Endothelial cell of umbilical vein (primary cell): ENCODE measurements at regions not wholly inside any gene's neighbourhood (a gene's known extent, or its start where the extent isn't known, plus 50 kb on each side); places are given as distances from the start of the nearest gene placed in this dataset.

ENCODE experiments used
- BruUV-seq: library from RNA; stranded (reverse); fragments of 400-500 nt; replicated peaks from 2 replicates; lab custom pipeline; 2021; lab: Mats Ljungman, UMichigan
- CTCF ChIA-PET: fragments of 300-600, 350-600 bp; sonication (Branson Sonifier 250); formaldehyde crosslinking; loops from one replicate; lab custom pipeline; 2021; ENCODE audit warnings: antibody characterized with exemption, inconsistent platforms; lab: Charles Lee
- POLR2A ChIA-PET: fragments of 300-600, 350-600 bp; sonication (Branson Sonifier 250); formaldehyde crosslinking; loops from one replicate; lab custom pipeline; 2021; ENCODE audit warnings: antibody characterized with exemption, inconsistent platforms; lab: Charles Lee
- DNase-seq: peaks from one replicate; pipeline ENCODE4 v3.0.0-alpha.2; 2011; ENCODE audit warnings: low read depth, low spot score
- FAIRE-seq: peaks from 2 replicates; lab custom pipeline; 2011; peaks lifted over from hg19 to GRCh38; lab: Jason Lieb, UNC
- H2AFZ ChIP-seq: 2 replicates; pipeline ENCODE4 v1.6.0; 2012; ENCODE audit warnings: low read depth, low read length, control low read depth, inconsistent platforms
- H3K27ac ChIP-seq: 2 replicates; pipeline ENCODE4 v1.5.1; 2011; ENCODE audit warnings: low read depth, mild to moderate bottlenecking, control low read depth, low read length, moderate library complexity; ENCODE audit not compliant: insufficient read depth
- H3K27me3 ChIP-seq, 2 experiments: 2 replicates each; pipeline versions ENCODE4 v1.6.0 to v1.6.1; 2011; ENCODE audit warnings: low read length in 2 of 2, mixed read lengths in 1 of 2; ENCODE audit not compliant: control insufficient read depth in 2 of 2, insufficient read depth in 2 of 2
- H3K36me3 ChIP-seq, 2 experiments: 2 replicates in 1 of 2; 3 replicates in 1 of 2; pipeline ENCODE4 v1.5.1; 2011; ENCODE audit warnings: low read length in 2 of 2, mild to moderate bottlenecking in 1 of 2, moderate library complexity in 1 of 2; ENCODE audit not compliant: control insufficient read depth in 2 of 2, insufficient read depth in 2 of 2; ENCODE audit errors: extremely low read depth in 1 of 2
- H3K4me1 ChIP-seq: 3 replicates; pipeline ENCODE4 v1.5.1; 2011; ENCODE audit warnings: mild to moderate bottlenecking, low read length; ENCODE audit not compliant: control insufficient read depth, insufficient read depth; ENCODE audit errors: extremely low read depth
- H3K4me2 ChIP-seq: 2 replicates; pipeline ENCODE4 v1.6.1; 2011; ENCODE audit warnings: low read length, control low read depth, mixed read lengths; ENCODE audit not compliant: insufficient read depth
- H3K4me3 ChIP-seq, 3 experiments: fragments of 200-600 bp in 1 of 3; sonication (generic), shearing (Covaris generic) in 1 of 3; replicated peaks in 1 of 3; 2 replicates each; pipeline ENCODE4 v1.5.1; 2011 to 2016; ENCODE audit warnings: control low read depth in 3 of 3, low read length in 3 of 3, mild to moderate bottlenecking in 2 of 3, inconsistent platforms in 1 of 3, low read depth in 1 of 3, moderate library complexity in 1 of 3; ENCODE audit not compliant: insufficient read depth in 1 of 3
- H3K79me2 ChIP-seq: 2 replicates; pipeline ENCODE4 v1.6.0; 2012; ENCODE audit warnings: low read length, inconsistent platforms; ENCODE audit not compliant: control insufficient read depth, insufficient read depth
- H3K9ac ChIP-seq: replicated peaks from 2 replicates; pipeline ENCODE3; 2011; ENCODE audit warnings: low read length, control low read depth; ENCODE audit not compliant: insufficient read depth; ENCODE audit errors: extremely low read depth
- H3K9me1 ChIP-seq: replicated peaks from 3 replicates; pipeline ENCODE4 v1.6.0; 2011; ENCODE audit warnings: mild to moderate bottlenecking, low read length; ENCODE audit not compliant: control insufficient read depth, insufficient read depth; ENCODE audit errors: extremely low read depth
- H3K9me3 ChIP-seq: replicated peaks from 2 replicates; pipeline ENCODE4 v1.5.1; 2012; ENCODE audit warnings: low read length, inconsistent platforms; ENCODE audit not compliant: control insufficient read depth, insufficient read depth
- H4K20me1 ChIP-seq: replicated peaks from 2 replicates; pipeline ENCODE3; 2011; ENCODE audit warnings: mild to moderate bottlenecking, low read length; ENCODE audit not compliant: control insufficient read depth, insufficient read depth; ENCODE audit errors: extremely low read depth
- EZH2 ChIP-seq: IDR thresholded peaks from 2 replicates; pipeline ENCODE4 v1.6.1; 2012; ENCODE audit warnings: borderline replicate concordance, low read depth, mild to moderate bottlenecking, moderate library complexity, low read length, inconsistent platforms; ENCODE audit not compliant: severe bottlenecking
- FOS ChIP-seq: IDR thresholded peaks from 2 replicates; pipeline ENCODE4 v1.6.1; 2011; ENCODE audit warnings: mild to moderate bottlenecking, low read length, moderate library complexity, borderline replicate concordance; ENCODE audit not compliant: insufficient read depth
- JUN ChIP-seq: IDR thresholded peaks from 2 replicates; pipeline ENCODE4 v1.6.1; 2011; ENCODE audit warnings: borderline replicate concordance, low read depth; ENCODE audit not compliant: insufficient read length, insufficient read depth
- MYC ChIP-seq: IDR thresholded peaks from one replicate; pipeline ENCODE4 v1.6.1; 2011; ENCODE audit warnings: mild to moderate bottlenecking, low read depth, low read length
- POLR2A ChIP-seq: IDR thresholded peaks from 2 replicates; pipeline ENCODE4 v1.6.1; 2012; ENCODE audit warnings: low read depth, mild to moderate bottlenecking, control low read depth, low read length
- POLR2AphosphoS5 ChIP-seq: IDR thresholded peaks from 2 replicates; pipeline ENCODE4 v1.6.1; 2012; ENCODE audit warnings: low read depth, mild to moderate bottlenecking, control low read depth, low read length, moderate library complexity; ENCODE audit not compliant: insufficient read depth
- dilution Hi-C: fragments of 300-500 bp; cut with MboI; formaldehyde crosslinking; loops from one replicate; pipeline ENCODE4 v1.15.0; 2019; ENCODE audit warnings: low sequenced_read_pairs; ENCODE audit not compliant: extremely low pct_ligation_motif_present
- intact Hi-C: fragments of 100-400 bp; cut with micrococcal nuclease; formaldehyde crosslinking; loops from one replicate; pipeline ENCODE4 v1.10.0; 2022
- TF ChIP-seq, protein P1 (sequence below), 2 donors: IDR thresholded peaks; 1 replicate in 1 of 2; 2 replicates in 1 of 2; pipeline ENCODE4 v1.5.1; 2011; ENCODE audit warnings: low read length in 2 of 2, mild to moderate bottlenecking in 2 of 2, moderate library complexity in 2 of 2, control low read depth in 1 of 2, inconsistent platforms in 1 of 2, low read depth in 1 of 2; ENCODE audit not compliant: insufficient read depth in 1 of 2; ENCODE audit errors: extremely low read depth in 1 of 2
- TF ChIP-seq, protein P2 (sequence below): IDR thresholded peaks from 2 replicates; pipeline ENCODE4 v1.6.1; 2011; ENCODE audit not compliant: insufficient read depth, insufficient read length

DNA sequence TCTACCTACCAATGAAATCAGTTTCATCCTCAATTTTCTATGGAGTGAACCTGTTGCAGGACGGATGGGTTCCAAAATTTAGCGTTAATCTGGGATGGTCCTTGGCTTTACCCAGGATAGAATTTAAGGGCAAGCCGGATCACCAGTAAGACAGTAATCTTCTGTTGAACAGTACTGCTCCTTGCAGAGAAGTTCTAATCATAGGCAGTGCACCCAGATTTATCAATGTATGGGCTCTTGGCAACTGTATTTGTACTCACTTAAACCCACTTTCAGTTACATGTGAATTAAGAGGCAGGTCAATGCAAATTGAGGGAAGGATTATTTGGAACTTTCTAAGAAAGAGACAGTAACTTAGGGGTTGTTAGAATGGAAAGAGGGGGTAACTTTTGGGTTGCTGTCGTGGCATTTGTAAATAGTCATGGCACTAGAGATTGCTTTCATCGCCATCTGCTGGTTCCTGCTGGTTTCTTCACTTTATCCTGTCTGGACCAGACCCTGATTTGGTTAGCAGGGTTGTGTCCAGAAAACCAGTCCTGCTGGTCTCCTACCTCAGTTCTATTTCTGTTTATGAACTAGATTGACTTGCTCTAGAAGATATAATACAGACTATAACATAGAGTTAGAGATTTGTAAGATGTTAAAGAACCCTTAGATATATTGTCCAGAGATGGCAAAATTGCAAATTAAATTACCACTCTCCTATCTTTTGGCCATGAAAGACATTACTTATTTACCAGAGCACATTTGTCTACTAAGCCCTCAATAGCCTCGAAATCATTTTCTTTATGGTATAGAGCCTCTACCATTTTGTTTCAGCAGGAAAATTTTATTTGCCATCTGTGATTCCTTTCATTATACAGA, 646.3 kb downstream of the UTRN start:
- H3K9me3 ChIP-seq: no peaks in the 10 kb centered on the region
- TF ChIP-seq, protein P1, sequence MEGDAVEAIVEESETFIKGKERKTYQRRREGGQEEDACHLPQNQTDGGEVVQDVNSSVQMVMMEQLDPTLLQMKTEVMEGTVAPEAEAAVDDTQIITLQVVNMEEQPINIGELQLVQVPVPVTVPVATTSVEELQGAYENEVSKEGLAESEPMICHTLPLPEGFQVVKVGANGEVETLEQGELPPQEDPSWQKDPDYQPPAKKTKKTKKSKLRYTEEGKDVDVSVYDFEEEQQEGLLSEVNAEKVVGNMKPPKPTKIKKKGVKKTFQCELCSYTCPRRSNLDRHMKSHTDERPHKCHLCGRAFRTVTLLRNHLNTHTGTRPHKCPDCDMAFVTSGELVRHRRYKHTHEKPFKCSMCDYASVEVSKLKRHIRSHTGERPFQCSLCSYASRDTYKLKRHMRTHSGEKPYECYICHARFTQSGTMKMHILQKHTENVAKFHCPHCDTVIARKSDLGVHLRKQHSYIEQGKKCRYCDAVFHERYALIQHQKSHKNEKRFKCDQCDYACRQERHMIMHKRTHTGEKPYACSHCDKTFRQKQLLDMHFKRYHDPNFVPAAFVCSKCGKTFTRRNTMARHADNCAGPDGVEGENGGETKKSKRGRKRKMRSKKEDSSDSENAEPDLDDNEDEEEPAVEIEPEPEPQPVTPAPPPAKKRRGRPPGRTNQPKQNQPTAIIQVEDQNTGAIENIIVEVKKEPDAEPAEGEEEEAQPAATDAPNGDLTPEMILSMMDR (IDR thresholded peaks at IDR 0.05; ENCODE audit: extremely low read depth in 1 of 2, insufficient read depth in 1 of 2, low read depth in 1 of 2, low read length in 2 of 2): peak; percentile 47 to 68
- TF ChIP-seq POLR2AphosphoS5 (no peak), POLR2A (no peak), MYC (no peak), FOS (no peak), JUN (no peak), EZH2 (no peak)
- TF ChIP-seq, protein P2, sequence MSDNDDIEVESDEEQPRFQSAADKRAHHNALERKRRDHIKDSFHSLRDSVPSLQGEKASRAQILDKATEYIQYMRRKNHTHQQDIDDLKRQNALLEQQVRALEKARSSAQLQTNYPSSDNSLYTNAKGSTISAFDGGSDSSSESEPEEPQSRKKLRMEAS: no peak
- H4K20me1 ChIP-seq: no peaks in the 10 kb centered on the region
- FAIRE-seq (peak; percentile 74), DNase-seq (peak; percentile 34)
- H3K27me3 ChIP-seq: no peaks in the 10 kb centered on the region
- no peak overlapping the region for H3K4me2 ChIP-seq
- no peaks in the 10 kb centered on the region for H3K4me1 ChIP-seq
- dilution Hi-C loops: no loop called here
- no TSS peak for BruUV-seq
- H2AFZ ChIP-seq: peak overlapping the region; percentile 56
- no peaks in the 10 kb centered on the region for H3K79me2 ChIP-seq
- ChIA-PET POLR2A (no interaction called here), CTCF (interaction anchor here (1.3 kb wide), 2 partner anchors 14 to 63 kb away, joined by 3 to 4 read pairs; no protein-coding TSS in a partner anchor)
- intact Hi-C loops: loop anchor here (1.0 to 10.0 kb wide), 3 partner anchors 97 to 346 kb away; no protein-coding TSS in a partner anchor
- H3K4me3 ChIP-seq: no peak overlapping the region
- H3K36me3 ChIP-seq: no peaks in the 10 kb centered on the region
- H3K9ac ChIP-seq: no peak overlapping the region
- no peaks in the 10 kb centered on the region for H3K9me1 ChIP-seq
- no peak overlapping the region for H3K27ac ChIP-seq
